ENCODE measurements at regions not wholly inside any gene's neighbourhood (a gene's known extent, or its start where the extent isn't known, plus 50 kb on each side); places are given as distances from the start of the nearest gene placed in this dataset.
A peak's percentile ranks its signal among the peaks of the same experiment; 100 is the strongest.
"Not testable (repeated sequence)": the region's sequence is repeated elsewhere in the genome, so short reads cannot be mapped to it uniquely, and the experiment has no call there.

DNA sequence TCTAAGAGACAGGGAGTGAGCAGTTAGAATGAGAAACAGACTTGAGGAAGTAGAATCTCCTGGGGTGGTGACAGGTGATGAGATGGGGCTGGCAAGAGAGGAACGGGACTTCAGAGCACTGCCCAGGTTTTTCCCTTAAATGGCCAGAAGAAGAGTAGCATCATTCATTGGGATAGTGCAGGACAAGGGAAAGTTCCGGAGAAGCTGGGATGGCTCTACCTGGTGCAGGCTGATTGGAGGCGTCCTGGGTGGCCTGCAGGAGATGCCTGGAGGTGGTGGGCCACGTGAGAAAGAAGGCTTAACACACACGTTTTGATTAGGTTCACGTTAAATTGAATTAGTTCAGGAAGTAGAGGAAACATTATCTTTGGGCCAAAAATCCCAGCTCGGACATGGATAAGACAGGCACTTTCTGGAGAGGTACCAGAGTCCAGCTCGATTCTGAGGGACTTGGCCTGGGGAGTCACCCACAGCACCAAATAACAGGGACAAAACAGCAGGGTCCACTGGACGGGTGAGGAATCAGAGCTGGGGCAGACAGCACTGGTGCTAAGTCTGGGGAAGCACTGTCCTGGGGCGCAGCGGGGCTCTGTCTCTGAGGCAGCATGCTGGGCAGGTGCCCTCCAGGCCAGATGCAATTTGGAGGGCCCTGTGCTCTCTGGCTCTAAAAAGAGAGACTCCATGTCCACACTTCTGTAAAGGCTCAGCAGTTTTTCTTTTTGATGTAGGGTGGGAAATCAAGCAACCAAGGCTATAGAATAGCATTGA lies 512.3 kb upstream of the RAB6C start:
- DNase-seq, result no peak

DNA sequence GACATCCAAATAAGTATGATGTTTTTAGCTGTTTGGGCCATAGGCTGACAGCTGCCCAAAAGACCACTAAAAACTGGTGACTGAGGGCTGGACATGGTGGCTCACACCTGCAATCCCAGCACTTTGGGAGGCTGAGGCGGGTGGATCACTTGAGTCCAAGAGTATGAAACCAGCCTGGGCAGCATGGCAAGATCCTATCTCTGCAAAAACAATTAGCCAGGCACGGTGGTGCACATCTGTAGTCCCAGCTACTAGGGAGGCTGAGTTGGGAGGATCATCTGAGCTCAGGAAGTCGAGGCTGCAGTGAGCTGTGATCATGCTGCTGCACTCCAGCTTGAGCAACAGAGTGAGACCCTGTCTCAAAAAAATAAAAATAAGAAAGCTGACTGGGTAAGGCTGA lies 511.5 kb upstream of the RAB6C start:
- DNase-seq, result no peak

DNA sequence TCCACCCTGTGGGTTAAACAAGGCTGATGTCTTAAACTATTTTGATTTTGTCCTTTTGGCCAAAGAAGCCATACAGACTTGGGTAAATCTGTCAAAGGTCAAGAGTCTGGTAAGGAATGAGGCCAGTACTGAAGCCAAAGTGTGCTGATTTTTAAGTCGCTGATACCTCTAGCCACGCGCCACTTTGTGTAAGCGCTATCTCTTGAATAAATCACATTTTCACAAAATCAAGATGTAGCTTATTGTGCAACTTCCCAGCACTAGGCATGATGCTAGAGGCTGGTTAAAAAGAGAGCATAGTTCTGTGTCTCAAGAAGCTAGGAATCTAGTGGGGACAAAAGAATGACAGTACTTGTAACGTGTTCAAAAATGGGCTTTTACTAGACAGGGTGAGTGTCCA lies 510.6 kb upstream of the RAB6C start:
- DNase-seq, result no peak

DNA sequence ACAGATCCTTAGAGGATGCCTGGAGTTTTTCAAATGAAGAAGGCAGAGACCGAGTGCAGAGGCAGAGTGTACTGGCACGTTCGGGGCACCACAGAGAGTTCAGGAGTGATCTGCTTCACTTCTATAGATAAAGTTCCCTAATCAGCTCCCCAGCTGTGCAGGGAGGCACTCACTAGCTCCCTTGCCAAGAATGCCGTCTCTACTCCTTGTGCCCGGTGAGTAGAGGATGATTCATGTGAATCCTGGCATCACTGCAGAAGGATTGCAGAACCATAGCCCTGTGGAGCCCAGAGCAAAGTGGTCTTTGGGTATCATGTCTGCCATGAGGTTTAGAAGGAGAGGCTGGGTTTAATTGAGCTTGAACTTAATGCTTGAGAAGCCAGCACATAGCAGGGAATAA lies 510.1 kb upstream of the RAB6C start:
- no peak for DNase-seq

DNA sequence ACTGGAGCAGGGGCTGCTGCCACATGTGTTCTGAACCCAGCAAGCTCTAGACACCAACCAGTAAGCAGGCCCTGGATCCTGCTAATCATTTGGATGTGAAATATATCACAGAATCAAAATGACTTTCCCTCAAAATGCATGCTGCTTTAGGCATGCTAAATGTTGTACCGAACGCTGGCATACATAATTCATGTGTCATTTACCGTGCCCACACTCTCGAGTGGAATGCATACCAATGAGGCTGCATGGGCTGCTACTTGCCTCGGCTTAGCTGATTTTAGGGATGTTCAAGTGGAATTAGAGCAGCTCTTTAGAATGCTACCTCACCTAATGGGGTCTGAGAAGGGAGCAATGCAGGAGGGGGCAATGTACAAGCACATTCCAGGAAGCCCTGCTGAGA lies 509.6 kb upstream of the RAB6C start:
- no peak for DNase-seq

DNA sequence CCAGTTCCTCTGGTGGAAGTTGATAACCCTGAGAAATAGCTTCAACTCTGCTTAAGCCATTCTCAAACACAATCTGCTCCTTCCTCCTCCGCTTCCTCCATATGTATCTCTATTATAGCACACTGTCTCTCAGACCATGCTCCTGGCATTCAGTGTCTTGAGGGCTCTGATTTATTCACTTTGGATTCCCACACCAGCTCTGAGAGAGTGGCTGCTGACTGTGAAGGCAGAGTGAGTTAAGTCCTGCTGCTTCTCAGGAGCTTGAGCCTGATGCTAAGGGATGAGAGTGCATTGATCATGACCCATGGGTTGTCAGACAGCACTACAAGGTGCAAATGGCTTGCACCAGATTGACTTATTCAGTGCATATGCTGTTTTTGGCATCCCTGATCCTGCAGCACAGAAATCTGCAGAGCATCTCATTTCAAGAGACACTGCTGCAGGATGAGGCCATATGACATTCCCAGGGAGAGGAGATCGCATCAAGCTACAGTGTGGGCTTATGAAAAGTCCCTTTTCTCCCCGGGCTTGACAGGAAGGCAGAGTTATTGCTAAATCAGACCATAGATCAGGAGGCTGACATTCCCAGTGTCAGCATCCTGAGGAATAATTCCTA lies 500.5 kb upstream of the RAB6C start:
- DNase-seq, result no peak

DNA sequence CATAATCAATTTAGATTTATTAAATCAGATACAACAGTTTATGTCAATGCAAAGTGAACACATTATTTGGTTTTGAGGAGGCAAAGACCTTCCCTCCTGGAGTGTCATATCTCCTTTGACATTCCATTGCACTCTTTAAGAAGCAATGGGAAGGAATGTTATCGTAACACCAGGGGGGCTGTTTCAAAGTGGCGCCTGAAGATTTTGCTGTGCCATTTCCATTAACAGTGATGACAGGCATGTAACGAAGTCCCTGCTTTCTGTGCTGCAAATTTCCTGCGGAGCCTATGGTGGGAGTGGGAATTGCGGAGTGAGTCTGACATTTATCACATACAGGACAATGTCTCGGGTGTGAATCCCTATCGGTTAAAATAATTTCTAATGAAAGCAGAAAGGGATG lies 499.6 kb upstream of the RAB6C start:
- DNase-seq, result no peak

DNA sequence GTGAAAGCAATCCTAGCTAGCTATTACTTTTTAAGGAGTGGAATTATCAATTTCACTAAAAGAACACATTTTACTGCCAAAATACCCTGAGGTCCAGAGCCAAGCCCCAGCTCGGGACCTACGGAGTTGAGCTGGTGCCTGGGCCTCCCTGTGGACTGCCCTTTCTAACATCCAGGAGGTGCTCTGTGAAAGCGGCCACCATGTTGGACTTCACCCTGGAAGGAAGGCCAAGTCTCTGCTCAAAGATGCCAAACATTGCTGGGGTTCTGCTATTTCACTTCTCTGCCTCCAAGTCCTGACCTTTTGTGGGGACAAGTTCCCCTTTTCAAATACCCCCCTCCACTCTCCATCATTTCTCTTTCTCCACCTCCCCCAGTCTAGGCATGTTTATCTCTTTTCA lies 498.7 kb upstream of the RAB6C start:
- no peak for DNase-seq

DNA sequence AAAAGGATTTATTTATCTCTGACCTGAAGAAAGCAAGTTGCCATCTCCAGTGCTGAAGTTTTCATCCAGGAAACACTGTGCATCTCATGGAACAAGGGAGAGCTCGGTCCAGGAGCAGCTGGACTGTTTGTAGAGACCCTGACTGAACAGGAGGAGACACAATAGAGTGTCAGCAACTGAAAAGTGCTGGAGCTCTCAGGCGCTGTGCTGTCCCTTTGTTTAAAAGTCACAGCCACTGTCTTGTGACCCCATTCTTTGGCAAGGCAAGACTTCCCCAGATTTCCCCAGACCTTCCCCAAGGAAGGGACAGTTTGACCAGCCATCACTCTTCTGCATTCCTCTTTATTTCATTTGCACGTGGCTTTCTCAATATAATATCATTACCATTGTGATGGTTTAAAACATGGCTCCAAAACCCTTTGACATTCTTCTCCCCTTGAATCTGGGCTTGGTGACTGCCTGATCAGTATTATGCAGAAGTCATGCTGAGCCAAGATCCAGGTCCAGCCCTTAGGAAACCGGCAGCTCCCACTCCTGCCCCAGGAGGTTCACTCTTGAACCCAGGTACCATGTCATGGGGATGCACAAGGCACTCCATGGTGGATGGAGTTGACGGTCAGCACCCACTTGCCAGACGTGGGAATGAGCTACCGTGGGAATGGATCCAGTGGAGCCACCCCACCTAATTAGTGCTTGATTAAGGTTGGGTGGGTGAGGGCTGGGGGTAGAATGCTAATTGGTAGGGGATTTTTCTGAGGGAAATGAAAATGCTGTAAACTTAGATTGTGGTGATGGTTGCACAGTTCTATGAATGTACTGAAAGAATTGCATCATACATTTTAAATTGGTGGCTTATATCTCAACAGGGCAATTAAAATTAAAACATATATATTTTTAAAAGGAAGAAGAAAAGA lies 497.9 kb upstream of the RAB6C start:
- no peak for DNase-seq

DNA sequence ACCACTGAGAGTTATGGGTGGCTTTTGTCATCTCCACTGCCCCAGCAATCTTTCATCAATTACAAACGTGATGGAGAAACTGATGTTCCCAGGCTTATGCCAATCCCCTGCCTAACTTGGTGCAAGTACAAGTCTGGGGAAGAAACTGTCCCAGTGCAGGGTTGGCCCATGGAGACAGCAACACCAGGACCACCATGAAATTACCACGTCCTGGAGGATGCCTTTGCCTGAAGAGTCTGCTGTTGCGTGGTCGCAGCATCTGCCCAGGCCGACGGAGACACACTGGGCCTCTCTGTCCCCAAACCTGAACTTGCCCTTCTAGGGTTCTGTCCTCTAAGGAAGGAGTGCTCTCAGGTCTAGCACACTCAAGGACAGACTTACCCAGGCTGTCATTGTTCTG lies 496.8 kb upstream of the RAB6C start:
- DNase-seq, result no peak

DNA sequence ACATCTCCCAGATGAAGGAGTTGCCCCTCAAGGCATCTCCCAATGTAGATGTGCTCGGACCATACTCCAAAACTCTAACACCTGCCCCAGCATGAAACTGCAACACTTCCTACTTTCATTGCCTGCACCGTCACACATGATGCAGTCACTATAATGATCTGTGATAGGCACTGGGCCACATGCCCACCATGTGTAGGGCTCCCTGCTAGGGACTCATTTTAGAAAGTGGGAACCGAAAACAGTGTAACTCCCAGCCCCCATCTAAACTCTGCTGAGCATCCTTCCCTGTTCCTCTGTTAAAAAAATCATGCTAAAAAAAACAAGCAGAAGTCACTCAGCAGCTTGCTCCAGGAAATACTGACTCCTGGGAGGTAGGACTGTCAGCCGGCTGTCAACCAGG lies 496.1 kb upstream of the RAB6C start:
- DNase-seq, result no peak

DNA sequence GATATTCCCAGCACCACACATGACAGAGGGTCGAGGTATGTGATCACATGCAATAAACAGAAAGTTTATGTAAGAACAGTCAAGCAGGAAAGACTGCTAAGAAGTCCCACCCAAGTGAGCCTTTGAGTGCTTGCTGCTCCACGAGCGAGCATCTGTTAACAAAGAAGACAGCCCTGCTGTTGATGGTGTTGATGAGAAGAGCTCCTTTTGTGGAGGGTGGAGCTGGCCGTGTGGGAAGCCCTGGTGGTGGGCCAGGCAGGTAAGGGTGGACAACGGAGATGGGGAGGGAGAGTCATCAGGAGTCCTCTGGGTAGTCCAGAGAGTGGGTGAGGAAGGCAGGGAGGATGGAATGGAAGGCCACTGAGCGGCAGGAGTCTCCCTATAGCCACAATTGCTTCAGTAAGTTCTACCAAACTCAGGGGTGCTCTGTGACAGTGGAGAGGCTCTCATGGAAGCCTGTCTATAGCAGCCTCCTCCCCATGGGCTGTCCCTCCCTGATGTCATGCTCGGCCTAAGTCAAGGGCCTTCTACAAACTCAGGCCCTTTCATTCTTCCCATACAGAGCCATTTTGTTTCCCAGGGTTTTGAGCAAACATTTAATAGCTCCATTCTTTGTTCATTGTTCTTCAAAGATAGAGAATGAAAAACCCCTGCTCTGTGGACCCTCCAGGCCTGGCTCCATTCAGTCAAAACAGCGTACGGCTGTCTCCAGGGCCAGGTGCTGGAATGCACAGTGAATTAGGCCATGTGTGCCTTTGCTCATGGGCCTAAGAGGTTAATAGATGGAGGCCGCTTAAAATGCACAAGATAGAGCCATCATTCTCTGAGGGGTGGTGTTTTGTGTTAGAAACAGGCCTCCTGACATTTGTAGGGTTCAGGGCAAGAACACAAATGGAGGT lies 494.2 kb upstream of the RAB6C start:
- DNase-seq, result no peak

DNA sequence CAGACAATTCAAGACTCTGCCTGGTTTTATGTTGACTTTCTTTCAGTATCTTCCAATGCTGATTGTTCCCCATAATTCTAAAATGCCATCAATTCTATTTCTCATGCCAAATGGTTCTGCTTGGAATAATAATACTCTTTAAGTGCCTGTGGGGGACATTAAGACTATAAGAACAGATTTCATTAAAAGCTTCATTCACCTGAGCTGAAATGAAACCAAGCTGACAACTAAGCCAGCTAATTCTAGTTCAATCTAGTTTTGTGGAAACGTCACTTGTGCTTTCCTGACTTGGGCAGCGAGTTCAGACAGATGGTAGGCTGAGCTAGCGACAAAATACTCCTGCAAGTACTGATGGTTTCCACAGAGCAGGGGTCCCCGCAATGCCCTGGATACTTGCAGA lies 491.1 kb upstream of the RAB6C start:
- DNase-seq, result no peak

DNA sequence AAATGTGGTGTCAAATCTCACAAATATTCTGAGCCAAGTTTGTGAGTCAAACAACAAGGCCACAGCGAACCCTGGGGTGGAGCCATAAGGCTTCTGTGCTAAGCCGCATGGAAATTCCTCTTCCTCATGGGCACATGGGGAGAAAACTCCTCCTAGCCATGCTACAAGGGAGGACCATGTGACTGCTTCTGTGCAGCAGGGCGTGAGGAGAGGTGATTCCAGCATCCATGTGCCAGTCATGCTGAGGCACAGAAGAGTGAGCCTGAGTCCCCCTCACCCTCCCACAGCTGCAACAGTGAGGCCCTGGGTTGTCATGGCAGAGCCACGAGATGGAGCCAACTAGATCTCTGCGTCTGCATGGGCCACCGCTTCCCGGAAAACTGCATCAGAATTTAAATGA lies 488.8 kb upstream of the RAB6C start:
- no peak for DNase-seq

DNA sequence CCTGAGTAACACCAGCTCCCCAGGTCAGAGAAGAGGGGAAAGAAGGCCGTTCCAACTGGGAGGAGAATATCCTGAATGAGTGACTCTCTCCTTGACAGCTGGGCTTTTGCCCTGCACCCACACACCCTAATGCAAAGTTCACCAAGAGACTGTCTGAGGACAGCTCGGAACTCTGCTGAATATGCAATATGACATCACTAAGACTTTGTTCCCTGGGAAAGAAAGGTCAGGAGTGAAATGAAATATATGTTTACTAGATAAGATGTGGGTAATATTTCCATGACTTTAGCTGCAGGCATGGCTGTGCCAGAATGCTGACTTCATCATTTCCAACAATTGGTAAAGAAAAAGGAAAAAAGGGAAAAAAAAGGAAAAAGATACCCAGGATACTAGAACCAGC lies 488.2 kb upstream of the RAB6C start:
- no peak for DNase-seq

DNA sequence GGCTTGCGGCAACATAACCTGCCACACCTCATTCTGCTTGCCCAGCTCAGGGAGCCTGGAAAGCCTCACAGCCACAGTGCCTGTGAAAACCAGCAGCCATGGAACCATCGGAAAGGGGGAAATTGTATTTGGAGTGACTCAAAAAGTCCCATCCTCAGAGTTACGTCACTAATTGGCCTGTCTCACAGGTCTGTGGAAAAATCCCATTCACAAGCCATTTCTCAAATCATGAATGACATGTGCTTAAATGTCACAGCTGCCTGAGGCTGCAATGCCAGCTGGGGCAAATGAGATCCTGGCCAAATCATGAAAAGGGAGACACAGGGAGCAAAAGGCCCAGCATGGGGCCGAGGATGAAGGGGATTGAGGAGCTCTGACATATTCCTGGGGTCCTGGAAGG lies 486.9 kb upstream of the RAB6C start:
- no peak for DNase-seq

DNA sequence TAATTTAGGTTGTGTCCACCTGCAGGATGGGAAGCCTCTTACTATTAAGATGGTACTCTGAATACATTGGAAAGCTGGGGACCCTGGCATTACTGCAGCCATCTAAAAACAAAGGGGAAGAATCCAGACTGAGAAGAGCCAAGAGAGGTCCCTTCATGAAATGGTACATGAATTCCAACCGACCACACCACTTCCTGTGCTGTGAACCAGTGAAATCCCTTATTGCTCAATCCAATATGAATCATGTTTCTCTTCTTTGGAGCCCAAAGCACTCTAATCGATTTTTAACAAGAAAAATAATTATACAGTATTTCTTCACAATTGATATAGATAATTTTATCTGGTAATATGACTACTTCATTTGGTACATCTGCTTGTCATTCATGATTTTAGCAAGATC lies 479.7 kb upstream of the RAB6C start:
- peak; percentile 0 for DNase-seq

DNA sequence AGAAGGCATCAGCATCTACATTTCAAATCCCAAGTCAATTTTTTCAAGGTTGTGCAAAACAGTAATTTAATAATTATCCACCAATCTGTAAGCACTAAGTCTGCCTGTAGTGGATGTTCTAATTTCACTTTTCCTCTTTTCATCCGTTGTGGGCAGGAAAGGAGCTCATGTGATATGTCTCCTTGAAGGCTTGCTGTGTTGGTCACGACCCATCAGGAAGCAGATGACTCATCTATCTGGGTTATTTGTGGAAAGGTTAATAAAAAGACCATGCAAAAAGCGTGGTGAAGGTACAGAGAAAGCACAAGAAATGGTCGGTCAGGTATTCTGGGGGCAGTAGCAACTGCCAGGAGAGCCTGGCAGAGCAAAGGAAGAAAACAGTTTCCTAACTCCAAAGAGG lies 476.7 kb upstream of the RAB6C start:
- no peak for DNase-seq

DNA sequence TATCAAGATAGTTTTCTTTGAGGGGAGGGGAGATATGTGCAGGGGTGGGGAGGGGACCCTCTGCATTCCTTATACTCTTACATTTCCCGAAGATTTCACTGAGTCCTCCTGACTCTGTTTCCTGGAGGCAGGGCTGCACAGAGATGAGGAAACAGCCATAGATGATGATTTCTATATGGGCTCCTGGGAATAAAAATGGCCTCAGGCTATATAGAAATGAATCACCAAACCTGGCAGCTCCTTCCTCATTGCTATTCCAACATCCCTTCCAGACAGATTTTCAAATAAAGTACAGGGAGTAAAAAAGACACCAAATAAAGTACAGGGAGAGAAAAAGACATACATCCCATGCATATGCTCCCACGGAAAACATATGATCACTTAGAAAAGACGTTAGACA lies 474.8 kb upstream of the RAB6C start:
- DNase-seq, result no peak

DNA sequence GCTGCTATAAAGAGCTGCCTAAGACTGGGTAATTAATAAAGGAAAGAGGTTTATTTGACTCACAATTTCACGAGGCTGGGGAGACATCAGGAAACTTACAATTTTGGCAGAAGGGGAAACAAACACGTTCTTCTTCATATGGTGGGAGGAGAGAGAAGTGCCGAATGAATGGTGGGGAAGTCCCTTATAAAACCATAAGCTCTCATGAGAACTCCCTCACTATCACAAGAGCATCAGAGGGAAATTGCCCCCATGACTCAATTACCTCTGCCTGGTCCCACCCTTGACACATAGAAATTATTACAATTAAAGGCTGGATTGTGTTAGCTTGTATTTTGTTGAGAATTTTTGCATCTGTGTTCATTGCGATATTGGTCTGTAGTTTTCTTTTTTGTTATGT lies 460.5 kb upstream of the RAB6C start:
- DNase-seq, result no peak

DNA sequence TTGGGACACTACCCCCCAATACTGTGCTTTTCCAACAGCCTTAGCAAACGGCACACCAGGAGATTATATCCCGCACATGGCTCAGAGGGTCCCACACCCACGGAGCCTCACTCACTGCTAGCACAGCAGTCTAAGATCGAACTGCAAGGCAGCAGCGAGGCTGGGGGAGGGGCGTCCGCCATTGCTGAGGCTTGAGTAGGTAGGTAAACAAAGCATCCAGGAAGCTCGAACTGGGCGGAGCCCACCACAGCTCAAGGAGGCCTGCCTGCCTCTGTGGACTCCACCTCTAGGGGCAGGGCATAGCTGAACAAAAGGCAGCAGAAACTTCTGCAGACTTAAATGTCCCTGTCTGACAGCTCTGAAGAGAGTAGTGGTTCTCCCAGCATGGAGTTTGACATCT lies 447.3 kb upstream of the RAB6C start:
- DNase-seq, result not testable (repeated sequence)

DNA sequence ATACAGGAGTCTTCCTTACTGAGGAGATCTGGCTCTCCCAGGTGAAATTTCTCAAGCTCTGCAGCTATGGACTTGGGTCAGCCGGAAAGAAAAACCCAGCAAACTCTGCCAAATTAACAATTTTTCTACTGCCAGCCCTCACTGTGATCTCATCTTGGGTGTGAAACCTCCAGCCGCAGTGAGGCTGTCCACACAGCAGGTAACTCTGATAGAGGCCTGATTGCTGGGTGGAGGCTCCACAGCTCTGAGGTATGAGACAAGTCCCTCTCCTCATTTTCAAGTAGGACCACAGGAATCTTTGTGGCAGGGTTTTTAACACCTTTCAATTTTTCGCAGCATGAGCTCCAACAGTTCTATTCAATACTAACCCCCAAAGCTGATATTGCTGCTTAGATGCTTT lies 430.6 kb upstream of the RAB6C start:
- DNase-seq, result no peak

DNA sequence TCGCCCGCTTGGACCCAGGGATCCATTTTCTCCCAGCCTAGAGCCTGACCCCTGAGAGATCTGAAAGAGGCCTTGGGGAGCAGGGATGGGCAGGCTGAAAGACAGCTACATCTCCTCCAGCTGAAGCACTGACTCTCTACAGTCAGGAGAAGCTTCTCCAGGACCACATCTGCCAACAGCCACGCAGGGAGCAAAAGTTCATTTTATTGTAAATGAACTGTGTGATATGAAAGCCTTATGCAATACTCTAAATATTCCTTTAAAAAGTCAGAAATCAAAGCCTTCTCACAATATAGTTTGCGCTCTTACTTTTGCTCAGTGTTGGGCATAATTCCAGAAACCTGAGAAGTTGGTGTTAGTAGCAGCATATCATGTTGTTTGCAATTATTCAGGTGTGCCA lies 428.9 kb upstream of the RAB6C start:
- no peak for DNase-seq
